GM23338 (cell line): ENCODE measurements at regions not wholly inside any gene's neighbourhood (a gene's known extent, or its start where the extent isn't known, plus 50 kb on each side); places are given as distances from the start of the nearest gene placed in this dataset.

Experiments
- EZH2 ChIP-seq: fragments of 200-600 bp; sonication (generic); IDR thresholded peaks from one replicate; pipeline ENCODE4 v1.8.0; 2017; ENCODE audit warnings: antibody characterized with exemption, mild to moderate bottlenecking, low read depth; ENCODE audit not compliant: unreplicated experiment
- TF ChIP-seq, protein P1 (sequence below), 2 experiments: fragments of 200-600 bp in 1 of 2; sonication (generic) in 1 of 2; conservative IDR thresholded peaks; 2 replicates each; pipeline versions ENCODE4 v1.5.1 to v1.6.1; 2016 to 2017; ENCODE audit warnings: antibody characterized with exemption in 2 of 2, low read depth in 2 of 2, mild to moderate bottlenecking in 2 of 2, moderate library complexity in 1 of 2

- TF ChIP-seq, protein P1, sequence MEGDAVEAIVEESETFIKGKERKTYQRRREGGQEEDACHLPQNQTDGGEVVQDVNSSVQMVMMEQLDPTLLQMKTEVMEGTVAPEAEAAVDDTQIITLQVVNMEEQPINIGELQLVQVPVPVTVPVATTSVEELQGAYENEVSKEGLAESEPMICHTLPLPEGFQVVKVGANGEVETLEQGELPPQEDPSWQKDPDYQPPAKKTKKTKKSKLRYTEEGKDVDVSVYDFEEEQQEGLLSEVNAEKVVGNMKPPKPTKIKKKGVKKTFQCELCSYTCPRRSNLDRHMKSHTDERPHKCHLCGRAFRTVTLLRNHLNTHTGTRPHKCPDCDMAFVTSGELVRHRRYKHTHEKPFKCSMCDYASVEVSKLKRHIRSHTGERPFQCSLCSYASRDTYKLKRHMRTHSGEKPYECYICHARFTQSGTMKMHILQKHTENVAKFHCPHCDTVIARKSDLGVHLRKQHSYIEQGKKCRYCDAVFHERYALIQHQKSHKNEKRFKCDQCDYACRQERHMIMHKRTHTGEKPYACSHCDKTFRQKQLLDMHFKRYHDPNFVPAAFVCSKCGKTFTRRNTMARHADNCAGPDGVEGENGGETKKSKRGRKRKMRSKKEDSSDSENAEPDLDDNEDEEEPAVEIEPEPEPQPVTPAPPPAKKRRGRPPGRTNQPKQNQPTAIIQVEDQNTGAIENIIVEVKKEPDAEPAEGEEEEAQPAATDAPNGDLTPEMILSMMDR (conservative IDR thresholded peaks at IDR 0.05; ENCODE audit: low read depth in 2 of 2): no peak
- TF ChIP-seq EZH2: no peak
Measured at GRCh38 chr2:9793156-9793917, 49.9 kb upstream of the TAF1B start.
